Embryonic facial prominence (tissue), 1 donor: ENCODE measurements at regions not wholly inside any gene's neighbourhood (a gene's known extent, or its start where the extent isn't known, plus 50 kb on each side); places are given as distances from the start of the nearest gene placed in this dataset.

ENCODE experiments used
- DNase-seq: peaks from one replicate; pipeline ENCODE4 v3.0.0-alpha.2; 2016; ENCODE audit errors: extremely low spot score

DNA sequence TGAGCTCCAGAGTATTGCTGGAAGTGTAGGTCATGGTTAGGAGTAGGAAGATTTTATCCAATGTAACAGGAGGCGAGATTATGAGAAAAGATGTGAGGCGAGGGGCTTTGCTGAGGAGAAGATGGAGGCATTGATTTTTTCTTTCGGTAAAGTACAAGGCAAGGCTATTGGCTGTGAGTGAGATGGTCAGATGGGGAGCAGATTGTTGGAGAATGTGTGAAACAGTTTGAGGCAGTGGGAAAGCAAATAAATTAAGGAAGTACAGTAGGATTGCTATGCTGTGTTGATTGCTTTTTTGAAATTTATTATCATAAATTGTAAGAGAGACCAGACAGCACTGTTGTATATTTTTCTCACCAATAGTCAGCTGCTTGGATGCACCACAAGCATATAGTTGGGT lies 173.3 kb downstream of the KCNE4 start:
- DNase-seq: no peak

DNA sequence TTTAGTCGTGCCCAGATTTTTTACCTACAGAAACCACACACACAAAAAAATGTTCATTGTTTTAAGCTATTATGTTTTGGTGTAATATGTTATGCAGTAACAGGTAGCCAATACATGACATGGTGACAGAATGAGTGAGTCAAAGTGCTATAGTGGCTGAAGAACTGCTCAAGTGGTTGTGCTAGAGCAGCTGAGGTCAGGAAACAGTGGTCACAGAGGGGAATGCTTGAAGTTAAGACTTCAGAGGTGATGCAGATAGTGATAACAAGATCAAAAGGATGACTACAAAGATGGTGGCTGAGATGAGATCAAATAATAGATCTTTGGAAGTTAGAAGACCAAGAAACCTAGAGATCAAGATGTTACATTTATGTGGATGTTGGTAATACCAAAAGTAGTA lies 174.3 kb downstream of the KCNE4 start:
- DNase-seq: no peak

DNA sequence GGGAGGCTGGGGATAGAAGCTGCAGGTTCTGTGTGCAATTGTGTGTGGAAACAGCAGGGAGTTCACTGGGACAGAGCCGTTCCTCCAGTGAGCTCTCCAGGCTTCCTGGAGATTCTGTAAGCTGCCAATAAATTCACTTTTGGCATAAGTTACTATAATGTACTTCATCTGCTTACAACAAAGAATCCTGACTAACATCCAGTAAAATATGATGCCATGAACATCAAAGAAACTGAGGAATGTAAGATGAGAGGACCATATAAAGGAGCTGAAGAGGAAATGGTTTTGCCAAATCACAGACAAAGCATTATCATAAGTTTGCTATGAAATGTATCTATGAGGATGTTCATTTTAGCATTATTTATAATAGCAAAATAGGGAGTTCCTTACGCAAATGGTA lies 175.3 kb downstream of the KCNE4 start:
- no peak for DNase-seq

DNA sequence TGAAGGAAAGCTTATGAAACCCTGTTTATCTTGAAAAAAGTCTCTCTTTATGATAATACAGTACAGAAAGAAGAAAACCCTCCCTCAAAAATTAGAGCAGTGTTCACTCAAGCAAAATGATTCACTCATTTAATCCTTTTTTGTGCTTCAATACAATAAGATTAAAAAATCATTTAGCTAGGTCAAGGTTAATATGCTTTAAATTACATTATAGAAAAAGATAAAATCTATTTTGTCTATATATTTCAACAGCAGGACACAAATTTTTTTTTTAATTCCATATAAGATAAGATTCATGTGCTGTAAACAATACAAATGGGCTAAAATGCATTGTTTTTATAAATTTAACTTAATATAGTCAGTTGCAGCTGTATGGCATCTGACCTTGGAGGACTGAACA lies 176.9 kb downstream of the KCNE4 start:
- DNase-seq: no peak

DNA sequence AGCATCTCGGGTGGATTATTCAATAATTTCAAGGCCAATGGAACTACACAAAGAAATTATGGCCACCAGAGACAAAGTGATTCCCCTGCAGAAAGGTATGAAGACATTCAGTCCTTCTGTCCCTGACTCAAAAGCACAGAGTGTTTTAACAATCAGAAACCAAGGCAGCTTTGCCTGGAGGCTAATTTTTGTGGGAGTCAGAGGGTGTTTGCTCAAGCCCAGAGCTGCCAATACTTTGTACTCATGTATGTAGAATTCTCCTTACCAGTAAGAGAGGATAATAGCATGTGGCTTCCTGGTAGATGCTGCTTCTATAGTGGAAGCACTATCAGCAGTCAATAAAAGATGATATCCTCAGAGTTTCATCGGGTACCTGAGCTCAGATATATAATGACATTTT lies 178.4 kb downstream of the KCNE4 start:
- no peak for DNase-seq

DNA sequence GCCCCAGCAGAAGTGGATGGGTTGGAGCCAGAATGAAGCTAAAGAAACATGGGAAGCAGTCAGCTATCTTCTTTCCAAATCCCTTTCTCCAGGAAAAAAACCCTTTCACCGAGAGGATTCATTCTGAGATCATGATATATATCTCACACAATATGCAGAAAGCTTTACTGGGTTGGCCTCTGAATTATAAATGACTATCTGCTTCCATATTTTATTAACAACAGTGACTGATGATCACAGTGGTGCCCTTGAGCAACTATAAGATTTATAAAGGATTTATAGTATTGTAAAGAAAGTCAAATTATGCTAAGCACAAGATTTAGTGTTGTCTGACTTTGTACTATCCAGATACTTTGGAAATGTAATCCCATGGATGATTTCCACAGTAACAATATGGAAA lies 180.3 kb downstream of the KCNE4 start:
- no peak for DNase-seq

DNA sequence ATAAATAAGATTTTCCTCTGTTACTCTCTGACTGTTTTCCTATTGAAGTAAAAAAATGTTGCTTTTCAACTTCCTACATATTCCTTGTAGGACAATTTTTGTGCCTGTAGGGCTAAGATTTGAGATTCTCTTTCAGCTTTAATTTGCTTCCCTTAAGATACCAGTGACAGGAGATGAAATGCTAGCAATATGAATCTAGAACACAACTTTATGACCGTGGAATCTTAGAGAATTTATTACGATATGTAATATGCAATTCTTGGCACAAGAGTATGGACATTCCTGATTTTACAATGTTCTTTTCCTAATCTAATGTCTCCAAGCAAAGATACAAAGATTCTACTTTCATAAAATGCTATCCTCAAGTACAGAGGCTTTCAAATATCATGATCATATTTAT lies 180.9 kb downstream of the KCNE4 start:
- DNase-seq: no peak

DNA sequence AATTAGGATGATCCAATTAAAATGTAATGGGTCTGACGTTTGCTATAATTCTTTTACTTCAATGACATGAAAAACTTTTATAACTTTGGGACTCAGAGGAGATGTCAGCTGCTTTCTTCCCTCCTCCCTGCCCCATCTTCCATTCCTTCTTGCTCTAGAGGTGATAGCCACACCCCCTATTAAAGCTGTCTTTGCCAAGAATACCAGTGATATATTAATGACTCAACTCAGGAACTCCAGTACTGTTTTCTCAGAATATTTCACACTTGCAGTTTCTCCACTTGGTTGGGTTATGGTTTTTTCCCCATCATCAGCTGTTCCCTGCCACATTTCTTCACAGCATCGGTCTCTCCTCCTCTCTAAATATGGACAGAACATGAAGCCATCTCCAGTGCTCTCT lies 184.0 kb downstream of the KCNE4 start:
- DNase-seq: no peak

DNA sequence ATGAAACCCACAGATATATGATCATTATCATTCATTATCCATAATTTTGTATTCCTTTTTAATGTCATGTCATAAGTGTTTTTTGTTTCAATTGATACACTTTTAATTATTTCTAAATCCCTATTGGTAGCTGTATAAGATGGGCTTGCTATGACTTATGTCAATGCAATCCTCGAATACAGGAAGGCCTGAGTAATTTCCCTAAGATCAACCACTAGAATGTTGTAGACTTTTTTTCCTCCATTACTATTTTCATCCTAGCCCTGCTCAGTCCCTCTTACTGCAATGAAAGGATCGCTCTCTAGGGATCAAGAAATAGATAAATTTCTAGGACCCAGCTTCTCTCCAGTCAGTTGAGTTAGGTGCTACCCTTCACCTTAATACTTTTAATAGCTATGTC lies 186.3 kb downstream of the KCNE4 start:
- no peak for DNase-seq

DNA sequence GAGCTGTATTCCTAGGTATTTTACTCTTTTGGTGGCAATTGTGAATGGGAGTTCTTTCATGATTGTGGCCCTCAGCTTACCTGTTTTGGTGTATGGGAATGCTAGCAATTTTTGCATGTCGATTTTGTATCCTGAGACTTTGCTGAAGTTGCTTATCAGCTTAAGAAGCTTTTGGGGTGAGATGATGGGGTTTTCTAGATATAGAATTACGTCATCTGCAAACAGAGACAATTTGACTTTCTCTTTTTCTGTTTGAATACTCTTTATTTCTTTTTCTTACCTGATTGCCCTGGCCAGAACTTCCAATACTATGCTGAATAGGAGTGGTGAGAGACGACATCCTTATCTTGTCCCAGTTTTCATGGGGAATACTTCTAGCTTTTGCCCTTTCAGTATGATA lies 191.2 kb downstream of the KCNE4 start:
- no peak for DNase-seq

DNA sequence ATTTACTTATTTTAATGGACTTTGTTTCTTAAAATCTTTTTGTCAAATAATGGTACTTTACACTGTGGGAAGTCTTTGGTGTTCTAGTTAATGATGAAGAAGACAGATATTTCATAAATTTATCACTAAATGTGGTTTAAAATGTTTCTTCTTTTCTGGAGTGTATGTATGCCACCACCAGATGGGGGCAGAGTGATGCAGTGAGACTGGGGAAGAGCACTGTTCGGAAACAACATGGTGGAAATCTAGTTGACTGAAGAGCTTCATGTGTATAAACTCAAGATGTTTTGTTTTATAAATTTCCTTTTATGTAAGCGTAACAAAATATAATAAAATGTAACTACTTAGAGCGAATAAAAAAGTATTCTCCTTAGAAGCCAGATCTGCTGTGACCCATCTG lies 195.1 kb downstream of the KCNE4 start:
- DNase-seq: no peak

DNA sequence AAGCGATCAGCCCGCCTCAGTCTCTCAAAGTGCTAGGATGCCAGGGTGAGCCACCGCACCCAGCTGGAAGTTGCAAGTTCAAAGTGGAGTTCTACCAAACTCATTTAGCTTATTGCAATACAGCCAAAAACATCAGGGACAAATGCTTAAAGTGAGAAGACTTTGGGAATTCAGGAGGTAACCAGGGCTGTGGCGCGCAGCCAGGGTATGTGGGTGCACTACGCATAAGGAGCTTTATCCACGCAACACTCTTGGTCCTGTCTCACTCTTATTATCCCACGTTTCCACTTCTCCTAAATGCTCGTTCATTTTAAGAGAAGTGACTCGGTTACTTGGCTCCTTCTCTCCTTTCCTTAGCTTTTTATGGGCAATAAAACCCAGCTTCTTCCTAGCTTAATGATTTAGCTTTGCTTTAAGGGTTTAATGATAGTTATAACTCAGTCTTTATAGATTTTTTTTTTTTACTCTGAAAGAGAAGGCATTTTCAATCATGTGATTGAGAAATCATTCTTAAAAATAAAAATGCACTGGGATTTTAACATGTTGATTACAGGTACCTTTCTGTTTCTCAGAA lies 199.8 kb downstream of the KCNE4 start:
- DNase-seq: no peak

DNA sequence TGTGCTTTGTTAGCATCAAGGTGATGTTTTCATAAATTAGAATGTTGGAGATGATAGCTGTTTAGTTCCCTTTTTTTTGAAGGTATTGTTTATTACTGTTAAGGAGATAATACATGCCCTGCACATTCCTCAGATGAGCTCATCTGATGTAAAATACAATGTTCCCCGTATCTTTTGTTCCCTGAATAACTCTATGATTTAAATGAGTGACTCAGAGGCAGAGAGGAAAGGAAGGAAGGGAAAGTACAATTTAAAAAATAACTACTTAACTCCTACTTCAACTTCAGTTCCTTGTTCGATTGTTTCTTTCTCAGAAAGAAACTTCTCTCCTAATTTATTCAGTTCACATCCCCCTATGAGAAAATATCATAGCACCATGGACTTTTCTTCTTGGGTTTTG lies 208.7 kb downstream of the KCNE4 start:
- no peak for DNase-seq

DNA sequence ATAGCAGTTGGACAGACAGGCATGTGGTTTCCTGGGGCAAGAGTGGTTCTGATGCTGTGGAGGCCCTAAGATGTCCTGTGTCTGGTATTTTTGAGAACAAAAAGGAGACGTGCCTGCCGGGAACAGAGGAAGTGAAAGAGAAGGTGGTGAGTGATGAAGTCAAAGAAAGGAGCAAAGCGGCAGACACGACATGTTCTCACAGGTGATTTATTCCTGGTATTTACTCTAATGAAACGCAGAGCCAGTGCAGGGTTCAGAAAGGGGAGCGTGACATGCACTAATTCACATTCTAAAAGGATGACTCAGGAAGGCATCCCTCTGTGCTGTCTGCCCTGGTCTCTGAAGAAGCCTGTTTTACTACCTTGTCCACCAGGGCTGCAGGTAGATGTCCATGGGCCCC lies 211.0 kb downstream of the KCNE4 start:
- DNase-seq: no peak

DNA sequence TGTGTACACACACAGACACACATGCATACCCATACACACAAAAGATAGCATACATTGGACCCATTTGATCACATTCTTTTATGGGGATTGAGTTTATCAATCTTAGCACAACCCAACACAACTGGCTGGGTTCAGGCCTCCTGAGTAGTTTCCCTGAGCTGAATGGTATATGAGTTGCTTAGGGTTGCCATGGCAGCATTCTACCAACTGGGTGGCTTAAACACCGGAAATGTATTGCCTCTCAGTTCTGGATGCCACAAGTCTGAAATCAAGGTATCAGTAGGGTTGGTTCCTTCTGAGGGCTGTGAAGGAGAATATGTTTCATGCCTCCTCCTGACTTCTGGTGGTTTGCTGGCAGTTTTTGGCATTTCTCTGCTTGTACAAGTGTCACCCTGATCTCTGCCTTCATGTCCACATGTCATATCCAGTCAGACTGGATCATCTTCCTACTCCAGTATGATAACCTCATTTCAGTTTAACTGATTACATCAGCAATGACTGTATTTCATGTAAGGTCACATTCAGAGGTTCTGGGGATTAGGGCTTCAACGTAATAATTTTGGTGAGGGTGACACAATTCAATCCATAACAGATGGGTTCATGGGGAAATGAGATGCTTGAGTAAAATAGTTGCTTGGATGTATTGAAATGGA lies 212.7 kb downstream of the KCNE4 start:
- no peak for DNase-seq

DNA sequence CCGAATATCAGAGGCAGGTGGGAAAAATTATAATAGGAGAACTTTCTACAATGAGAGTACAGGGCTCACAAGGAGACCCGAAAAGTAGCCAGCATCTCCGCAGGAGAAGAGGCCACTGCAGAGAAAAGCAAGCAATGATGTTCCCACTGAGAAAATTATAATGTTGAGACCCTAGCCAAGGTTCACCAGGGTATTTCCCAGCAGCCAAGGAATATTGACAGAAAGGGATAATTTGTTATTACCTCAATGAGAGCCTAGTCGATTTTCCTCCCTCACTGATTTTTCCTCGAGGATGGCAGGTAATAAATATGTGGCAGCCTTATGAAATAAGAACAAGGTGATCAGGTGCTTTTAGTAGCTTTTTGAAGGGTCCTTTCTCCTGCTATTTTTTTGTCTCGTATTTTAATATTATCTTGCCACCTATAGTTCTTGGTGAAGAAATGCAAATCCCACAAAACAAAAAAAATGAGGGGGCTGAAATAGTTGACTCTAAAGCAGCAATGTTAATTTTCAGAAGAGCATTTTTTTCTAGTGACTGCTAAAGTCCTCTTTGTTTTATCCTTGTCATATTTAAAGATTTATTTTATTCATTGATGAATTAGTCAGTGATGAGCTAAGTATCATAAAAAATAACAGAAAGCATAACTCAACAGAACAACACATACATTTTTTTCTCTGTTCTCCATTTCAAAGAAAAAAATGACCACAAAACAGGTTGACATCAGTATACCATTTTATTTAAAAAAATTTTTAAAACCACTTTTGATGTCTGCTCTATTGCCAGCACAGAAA lies 215.4 kb downstream of the KCNE4 start:
- no peak for DNase-seq

DNA sequence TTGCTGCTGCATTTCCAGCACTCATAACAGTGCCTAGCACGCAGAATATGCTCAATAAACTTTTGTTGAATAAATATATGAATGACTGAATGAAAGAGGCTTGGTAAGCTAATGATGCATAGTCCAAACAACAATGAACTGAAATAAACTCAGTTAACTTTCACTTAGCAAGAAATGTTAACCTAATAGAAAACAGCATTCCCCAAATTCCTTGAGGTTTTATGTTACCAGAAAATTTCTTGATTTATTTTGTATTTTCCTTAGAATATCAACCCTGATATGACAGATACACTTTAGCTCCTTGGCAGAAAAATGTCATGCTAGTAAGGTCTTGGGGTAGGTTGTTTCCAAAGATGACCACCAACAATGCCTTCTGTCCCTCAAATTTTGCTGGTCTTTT lies 217.4 kb downstream of the KCNE4 start:
- no peak for DNase-seq

DNA sequence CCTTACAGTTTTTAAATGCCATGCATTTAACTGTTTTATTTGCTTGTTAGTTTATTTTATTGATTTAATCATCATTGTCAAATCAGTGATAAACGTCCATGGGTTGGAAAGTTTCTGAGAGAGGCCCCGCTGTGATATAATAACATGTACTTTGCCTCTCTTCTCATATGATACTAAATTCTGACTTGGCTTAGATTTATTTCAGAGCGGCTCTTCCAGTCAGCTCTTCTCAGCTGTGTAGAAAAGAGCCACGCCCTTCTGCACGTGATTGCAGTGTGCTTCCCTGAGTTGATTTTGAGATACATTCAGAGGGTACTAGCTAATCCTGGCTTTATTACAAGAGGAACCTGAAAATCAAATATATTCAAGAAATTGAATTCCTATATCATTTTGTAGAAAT lies 218.6 kb downstream of the KCNE4 start:
- DNase-seq: no peak

DNA sequence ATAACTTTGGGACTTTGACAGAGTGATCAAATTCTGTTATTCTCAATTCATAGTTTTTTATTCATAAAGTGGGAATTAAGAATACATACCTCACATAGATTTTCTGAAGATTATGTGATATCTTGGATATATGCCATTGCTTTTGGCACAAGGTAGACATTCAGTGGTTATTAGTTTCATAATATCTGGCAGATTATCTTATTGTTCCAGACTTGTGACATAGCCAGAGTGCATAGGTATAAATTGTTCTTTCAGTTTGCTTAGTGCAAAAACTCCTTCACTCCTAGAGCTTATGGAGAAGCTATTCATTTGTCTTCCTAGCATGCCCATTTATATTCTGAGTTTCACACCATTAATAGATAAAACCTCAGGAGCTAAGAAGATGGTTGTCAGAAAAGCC lies 222.0 kb downstream of the KCNE4 start:
- DNase-seq: no peak

DNA sequence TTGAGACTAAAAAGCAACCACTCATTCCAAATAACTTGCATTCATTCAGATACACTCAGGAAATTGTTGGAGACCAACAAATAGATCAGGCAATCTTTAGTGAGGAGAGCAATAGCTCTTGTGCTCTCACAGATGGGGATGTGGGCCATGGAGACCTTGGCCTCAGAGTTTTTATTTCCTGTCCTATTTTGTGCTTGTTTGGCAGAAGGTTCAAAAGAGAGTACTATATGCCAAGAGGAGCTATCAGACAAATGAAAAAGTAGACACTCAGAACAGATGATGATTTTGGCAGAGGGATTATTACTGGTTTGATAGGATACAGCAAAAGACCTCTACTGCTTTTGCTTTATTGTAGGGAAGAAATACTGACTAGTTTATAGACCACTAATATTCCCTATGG lies 230.2 kb downstream of the KCNE4 start:
- no peak for DNase-seq

DNA sequence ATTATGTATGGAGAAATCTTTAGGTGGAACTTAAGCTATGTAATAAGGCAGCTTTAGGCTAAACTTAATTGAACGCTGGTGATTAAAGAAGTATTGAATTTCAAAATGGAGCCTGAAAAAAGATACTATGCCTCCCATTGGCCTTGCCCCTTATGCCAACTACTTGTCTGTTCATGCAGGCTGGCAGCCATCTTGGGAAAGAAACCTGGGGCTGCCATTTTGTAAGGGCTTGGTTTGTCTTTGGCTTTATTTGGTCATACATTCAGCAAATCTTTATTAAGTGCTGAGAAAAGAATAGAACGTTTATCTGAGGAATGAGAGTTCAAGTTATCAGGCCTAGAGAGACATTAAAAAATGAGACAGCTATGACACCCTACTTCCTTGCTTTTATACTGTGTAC lies 231.3 kb downstream of the KCNE4 start:
- no peak for DNase-seq

DNA sequence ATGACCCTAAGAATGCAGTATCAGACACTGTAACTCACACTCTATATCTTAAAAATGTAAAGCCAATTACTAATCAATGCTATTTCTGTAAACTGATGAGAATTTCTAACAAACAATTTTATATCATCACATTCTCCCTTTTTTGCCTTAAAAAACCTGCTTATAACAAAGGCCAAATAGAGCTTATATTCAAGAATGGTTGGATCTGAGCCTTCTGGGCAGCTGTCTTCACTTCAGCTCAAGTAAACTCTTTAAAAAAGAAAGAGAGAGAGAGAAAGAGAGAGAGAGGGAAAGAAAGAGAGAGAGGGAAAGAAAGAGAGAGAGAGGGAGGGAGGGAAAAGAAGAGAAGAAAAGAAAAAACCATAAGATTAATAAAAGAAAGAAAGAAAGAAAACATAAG lies 231.8 kb downstream of the KCNE4 start:
- no peak for DNase-seq
